ENCODE measurements at regions not wholly inside any gene's neighbourhood (a gene's known extent, or its start where the extent isn't known, plus 50 kb on each side); places are given as distances from the start of the nearest gene placed in this dataset.

- TF ChIP-seq CTCF (optimal IDR thresholded peaks at IDR 0.05 in 1 of 3, IDR thresholded peaks at IDR 0.05 in 1 of 3, conservative IDR thresholded peaks at IDR 0.05 in 1 of 3; ENCODE audit: extremely low read depth in 1 of 3, insufficient read depth in 2 of 3, low read length in 3 of 3) = no peak
- no peak for TF ChIP-seq EZH2 (IDR thresholded peaks at IDR 0.05; ENCODE audit: low read length)
Measured at GRCh38 chrX:11954176-11954575, 184.1 kb upstream of the FRMPD4 start.
